ENCODE measurements at regions not wholly inside any gene's neighbourhood (a gene's known extent, or its start where the extent isn't known, plus 50 kb on each side); places are given as distances from the start of the nearest gene placed in this dataset.
"Not testable (repeated sequence)": the region's sequence is repeated elsewhere in the genome, so short reads cannot be mapped to it uniquely, and the experiment has no call there.

- not testable (repeated sequence) for DNase-seq
Observed at GRCh38 chr15:101876031-101876430, 64.0 kb downstream of the OR4F15 start.

DNA sequence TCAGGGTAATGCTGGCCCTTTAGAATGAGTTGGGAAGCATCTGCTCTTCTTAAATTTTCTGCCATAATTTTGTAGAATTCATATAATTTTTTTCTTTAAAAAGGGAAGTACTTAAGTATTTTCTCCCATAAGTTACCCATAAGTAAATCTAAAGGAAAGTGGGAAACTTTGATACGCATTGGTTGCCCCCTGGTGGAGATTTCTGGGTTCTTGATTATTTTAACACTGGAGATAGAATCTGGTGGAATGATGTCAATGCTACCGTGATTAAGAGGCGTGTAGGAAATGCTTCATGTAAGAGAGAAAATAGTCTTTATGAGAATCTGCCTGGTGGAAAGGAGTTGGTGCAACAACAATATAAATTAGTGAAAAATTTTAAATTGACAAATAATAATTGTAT is 65.6 kb downstream of the OR4F15 start:
- peak; percentile 10 for DNase-seq

GRCh38 chr15:101912349-101913287 is 100.6 kb downstream of the OR4F15 start:
- not testable (repeated sequence) for DNase-seq

- DNase-seq: not testable (repeated sequence)
Observed at GRCh38 chr15:101924554-101924953, 112.6 kb downstream of the OR4F15 start.

GRCh38 chr15:101934506-101934905 is 122.5 kb downstream of the OR4F15 start:
- DNase-seq: not testable (repeated sequence)

GRCh38 chr15:101937362-101937761 is 125.4 kb downstream of the OR4F15 start:
- DNase-seq: not testable (repeated sequence)

DNA sequence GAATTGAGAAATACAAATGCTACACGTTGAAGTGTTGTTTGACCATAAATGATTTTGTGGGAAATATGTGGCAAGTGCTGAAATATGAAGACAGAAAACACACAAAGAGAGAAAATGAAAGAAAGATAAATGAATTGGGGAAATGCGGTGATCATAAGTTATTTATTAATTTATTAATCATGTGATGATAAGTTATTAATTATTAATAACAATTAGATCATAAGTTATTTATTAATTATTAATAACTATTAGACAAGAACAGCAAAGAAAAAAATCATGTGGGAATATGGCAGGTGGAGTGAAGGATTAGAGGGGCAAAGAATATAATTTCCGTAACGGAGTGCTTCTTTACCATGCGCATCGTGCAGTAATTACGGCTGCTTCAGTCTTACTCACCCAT is 126.6 kb downstream of the OR4F15 start:
- DNase-seq: not testable (repeated sequence)

DNA sequence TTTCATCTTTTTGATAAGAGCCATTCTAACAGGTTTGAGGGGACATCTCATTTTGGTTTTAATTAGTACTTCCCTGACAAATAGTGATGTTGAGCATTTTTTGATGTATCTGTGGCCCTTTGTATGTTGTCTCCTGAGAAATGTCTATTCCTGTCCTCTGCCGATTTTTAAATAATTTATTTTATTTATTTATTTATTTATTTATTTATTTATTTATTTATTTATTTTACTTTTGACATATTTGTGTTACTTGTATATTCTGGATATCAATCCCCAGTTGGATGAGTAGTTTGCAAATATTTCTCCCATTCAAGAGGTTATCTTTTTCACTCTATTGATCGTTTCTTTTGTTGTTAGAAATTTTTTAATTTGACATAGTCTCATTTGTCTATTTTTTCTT is 133.9 kb downstream of the OR4F15 start:
- DNase-seq: not testable (repeated sequence)

DNA sequence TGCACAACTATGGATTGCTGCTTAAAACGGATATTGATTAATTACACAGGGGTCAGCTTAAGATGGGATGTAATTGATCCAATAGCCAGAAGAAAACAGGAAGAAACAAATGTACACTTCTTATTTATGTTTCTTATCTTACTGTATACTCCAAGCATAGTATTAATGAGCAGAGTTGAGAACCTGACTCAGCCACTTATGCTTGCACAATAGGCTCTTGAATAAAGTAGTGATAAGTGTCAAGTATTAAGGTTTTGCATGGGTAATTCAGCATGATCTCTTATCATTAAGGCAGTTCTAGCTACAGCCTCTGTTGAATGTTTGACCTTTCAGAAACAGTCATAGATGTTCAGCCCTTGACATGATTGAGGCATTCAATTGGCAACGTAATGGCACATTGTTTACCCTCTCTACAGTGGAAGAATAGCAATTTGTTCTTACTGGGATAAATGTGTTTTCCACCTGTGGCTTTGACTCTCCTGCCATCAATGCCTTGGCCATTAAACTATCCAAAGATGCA is 136.5 kb downstream of the OR4F15 start:
- DNase-seq: not testable (repeated sequence)

GRCh38 chr15:101949380-101950065 is 137.5 kb downstream of the OR4F15 start:
- DNase-seq: not testable (repeated sequence)

DNA sequence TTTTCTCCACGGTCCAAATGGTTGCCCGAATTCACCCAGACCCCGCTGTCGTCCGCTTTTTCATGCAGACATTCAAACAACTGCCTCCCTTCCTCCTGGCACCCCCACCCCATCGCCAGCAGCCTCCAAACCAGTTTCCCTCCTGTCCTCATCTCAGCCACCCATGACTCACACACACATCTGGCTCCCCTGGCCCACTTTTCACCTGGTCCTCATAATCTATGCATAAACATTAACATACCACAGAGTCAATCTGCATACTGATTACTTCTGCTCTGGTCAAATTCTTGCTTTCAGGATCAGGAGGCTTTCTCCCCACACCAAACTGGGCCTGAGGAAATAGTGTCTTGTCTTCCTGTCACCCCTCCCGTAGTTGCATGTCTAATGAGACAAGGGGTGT is 142.0 kb downstream of the OR4F15 start:
- not testable (repeated sequence) for DNase-seq

DNA sequence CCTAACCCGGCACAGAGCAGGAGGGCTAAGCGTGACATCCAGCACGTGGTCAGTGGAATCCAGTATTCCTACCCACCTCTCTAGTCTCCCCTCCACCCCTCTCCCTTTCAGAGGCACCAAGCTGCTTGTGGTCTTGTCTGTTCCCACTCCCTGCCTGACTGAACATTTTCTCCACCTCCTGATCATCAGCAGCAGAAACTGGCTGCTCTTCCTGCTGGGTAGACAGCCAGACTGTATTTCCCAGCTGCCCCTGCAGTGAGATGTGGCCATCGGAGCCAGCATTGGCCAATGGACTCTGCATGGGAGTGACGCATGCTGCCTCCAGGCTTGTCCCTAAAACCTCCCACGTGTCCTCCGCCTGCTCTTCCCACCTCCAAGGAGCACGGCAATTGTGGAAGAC is 143.8 kb downstream of the OR4F15 start:
- DNase-seq: peak; percentile 0

- peak; percentile 0 for DNase-seq
Observed at GRCh38 chr15:101958656-101959055, 146.7 kb downstream of the OR4F15 start.

- not testable (repeated sequence) for DNase-seq
Observed at GRCh38 chr15:101961263-101961662, 149.3 kb downstream of the OR4F15 start.

DNA sequence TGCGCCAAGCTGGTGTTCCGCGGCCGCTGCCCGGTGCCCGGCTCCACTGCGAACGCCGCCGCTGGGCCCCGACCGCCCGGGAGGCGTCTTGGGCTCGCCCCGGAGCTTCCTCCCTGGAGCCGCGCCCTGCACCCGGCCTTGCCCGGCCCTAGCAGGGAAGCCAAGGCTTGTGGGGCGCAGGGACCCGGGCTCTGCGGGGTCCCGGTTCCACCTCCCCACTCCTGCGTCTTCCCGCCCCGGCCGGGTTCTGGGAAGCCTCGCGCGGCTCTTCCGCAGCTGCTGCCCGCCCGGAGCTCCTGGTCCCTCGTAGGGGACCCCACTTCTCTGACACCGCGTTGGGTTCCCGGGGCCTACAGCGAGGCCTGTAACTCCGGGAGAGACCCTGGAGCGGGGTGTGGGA is 149.8 kb downstream of the OR4F15 start:
- not testable (repeated sequence) for DNase-seq

DNA sequence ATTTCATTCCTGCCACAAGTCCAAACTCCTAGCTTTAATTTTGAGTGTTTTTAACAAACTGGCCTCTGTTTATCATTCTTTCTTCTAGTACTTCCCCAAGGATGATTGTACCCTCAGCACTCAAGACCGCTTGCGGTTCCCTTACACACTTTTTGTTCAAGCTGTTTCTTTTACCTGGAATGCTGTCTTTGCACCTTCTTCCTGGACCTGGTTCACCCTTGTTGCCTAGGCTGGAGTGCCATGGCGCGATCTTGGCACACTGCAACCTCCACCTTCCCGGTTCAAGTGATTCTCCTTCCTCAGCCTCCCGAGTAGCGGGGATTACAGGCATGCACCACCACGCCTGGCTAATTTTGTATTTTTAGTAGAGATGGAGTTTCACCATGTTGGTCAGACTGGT is 151.7 kb downstream of the OR4F15 start:
- not testable (repeated sequence) for DNase-seq

- DNase-seq: not testable (repeated sequence)
Observed at GRCh38 chr15:101965353-101965752, 153.4 kb downstream of the OR4F15 start.

DNA sequence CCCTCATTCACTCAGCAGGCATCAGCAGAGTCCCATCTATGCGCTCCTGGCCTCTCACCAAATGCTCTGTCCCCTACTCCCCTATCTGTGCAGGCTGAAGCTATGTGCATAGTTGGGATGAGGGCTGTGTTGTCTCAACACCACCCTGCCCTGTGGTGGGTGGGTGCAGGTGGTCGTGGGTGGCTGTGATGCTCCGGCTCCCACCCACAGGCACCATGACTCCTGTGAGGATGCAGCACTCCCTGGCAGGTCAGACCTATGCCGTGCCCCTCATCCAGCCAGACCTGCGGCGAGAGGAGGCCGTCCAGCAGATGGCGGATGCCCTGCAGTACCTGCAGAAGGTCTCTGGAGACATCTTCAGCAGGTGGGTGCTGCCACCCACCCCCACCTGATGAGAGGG is 153.9 kb downstream of the OR4F15 start:
- not testable (repeated sequence) for DNase-seq

GRCh38 chr15:101967364-101967763 is 155.4 kb downstream of the OR4F15 start:
- not testable (repeated sequence) for DNase-seq

DNA sequence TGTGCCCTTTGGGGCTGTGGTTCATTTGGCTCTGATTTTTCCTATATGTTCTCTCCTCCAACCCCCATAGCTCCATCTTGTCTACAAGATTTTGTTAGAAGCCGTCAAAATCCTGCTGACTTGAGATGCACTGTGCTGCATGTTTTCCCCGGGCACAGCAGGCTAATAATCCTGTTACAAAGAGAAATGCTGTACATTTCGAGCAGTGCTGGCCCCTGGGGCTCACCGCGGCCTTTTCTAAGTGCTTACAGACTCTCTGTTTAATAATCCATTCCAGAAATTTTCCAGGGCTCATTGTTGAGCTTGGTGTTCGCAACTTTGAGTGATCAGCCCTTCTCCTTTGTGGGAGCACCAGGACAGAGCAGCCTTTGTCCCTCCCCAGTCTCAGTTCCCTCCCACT is 158.6 kb downstream of the OR4F15 start:
- not testable (repeated sequence) for DNase-seq

- not testable (repeated sequence) for DNase-seq
Observed at GRCh38 chr15:101977281-101977680, 165.3 kb downstream of the OR4F15 start.

DNA sequence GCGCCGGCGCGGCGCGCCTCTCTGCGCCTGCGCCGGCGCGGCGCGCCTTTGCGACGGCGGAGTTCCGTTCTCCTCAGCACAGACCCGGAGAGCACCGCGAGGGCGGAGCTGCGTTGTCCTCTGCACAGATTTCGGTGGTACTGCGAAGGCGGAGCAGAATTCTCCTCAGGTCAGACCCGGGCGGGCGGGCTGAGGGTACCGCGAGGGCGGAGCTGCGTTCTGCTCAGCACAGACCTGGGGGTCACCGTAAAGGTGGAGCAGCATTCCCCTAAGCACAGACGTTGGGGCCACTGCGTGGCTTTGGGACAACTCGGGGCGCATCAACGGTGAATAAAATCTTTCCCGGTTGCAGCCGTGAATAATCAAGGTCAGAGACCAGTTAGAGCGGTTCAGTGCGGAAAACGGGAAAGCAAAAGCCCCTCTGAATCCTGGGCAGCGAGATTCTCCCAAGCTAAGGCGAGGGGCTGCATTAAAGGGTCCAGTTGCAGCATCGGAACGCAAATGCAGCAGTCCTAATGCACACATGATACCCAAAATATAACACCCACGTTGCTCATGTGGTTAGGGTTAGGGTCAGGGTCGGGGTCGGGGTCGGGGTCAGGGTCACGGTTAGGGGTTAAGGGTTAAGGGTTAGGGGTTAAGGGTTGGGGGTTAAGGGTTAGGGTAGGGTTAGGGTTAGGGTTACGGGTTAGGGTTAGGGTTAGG is 168.4 kb downstream of the OR4F15 start:
- peak; percentile 0 for DNase-seq
